Adrenal gland (tissue), 5 donors: ENCODE measurements at regions not wholly inside any gene's neighbourhood (a gene's known extent, or its start where the extent isn't known, plus 50 kb on each side); places are given as distances from the start of the nearest gene placed in this dataset.

Experiments used
- POLR2A ChIP-seq, 2 donors: fragments of 450-650 bp; IDR thresholded peaks; one replicate each; pipeline ENCODE4 v1.6.1; 2017; ENCODE audit warnings: antibody characterized with exemption in 2 of 2, mild to moderate bottlenecking in 2 of 2, moderate library complexity in 1 of 2
- TF ChIP-seq, protein P1 (sequence below), 6 experiments: fragments of 450-650 bp in 4 of 6; fragments of 200-600 bp in 2 of 6; sonication (generic) in 1 of 6; IDR thresholded peaks; 1 replicate in 5 of 6; 2 replicates in 1 of 6; pipeline versions ENCODE4 v1.5.1 to v1.8.0; 2016 to 2021; ENCODE audit warnings: antibody characterized with exemption in 6 of 6, mild to moderate bottlenecking in 2 of 6, moderate library complexity in 1 of 6
- donor health status: DM: no; HTN: no; CAD: no.

- TF ChIP-seq, protein P1, sequence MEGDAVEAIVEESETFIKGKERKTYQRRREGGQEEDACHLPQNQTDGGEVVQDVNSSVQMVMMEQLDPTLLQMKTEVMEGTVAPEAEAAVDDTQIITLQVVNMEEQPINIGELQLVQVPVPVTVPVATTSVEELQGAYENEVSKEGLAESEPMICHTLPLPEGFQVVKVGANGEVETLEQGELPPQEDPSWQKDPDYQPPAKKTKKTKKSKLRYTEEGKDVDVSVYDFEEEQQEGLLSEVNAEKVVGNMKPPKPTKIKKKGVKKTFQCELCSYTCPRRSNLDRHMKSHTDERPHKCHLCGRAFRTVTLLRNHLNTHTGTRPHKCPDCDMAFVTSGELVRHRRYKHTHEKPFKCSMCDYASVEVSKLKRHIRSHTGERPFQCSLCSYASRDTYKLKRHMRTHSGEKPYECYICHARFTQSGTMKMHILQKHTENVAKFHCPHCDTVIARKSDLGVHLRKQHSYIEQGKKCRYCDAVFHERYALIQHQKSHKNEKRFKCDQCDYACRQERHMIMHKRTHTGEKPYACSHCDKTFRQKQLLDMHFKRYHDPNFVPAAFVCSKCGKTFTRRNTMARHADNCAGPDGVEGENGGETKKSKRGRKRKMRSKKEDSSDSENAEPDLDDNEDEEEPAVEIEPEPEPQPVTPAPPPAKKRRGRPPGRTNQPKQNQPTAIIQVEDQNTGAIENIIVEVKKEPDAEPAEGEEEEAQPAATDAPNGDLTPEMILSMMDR (IDR thresholded peaks at IDR 0.05): no peak
- peak in 1 of 2 donors; percentile 72 for TF ChIP-seq POLR2A (IDR thresholded peaks at IDR 0.05)
These were observed 96.1 kb upstream of the CHD2 start for GRCh38 chr15:92803852-92804609.
